AG09309 (cell line): ENCODE measurements at regions not wholly inside any gene's neighbourhood (a gene's known extent, or its start where the extent isn't known, plus 50 kb on each side); places are given as distances from the start of the nearest gene placed in this dataset.

Source experiments
- DNase-seq: peaks from one replicate; pipeline ENCODE4 v3.0.0-alpha.2; 2010; ENCODE audit warnings: low read depth
- H3K4me3 ChIP-seq: 2 replicates; pipeline ENCODE4 v1.5.1; 2011; ENCODE audit warnings: mild to moderate bottlenecking, low read depth, low read length, moderate library complexity; ENCODE audit not compliant: control insufficient read depth
- CTCF ChIP-seq: IDR thresholded peaks from 2 replicates; pipeline ENCODE4 v1.5.1; 2011; ENCODE audit warnings: mild to moderate bottlenecking, low read depth, low read length, inconsistent platforms; ENCODE audit not compliant: insufficient read depth, control insufficient read depth; ENCODE audit errors: missing control alignments

- H3K4me3 ChIP-seq, result no peak overlapping the region
These were observed 83.6 kb downstream of the CCDC34 start for GRCh38 chr11:27279460-27279859.

GRCh38 chr11:27277843-27278242 is 85.2 kb downstream of the CCDC34 start:
- DNase-seq, result no peak
- no peak overlapping the region for H3K4me3 ChIP-seq
- no peak for TF ChIP-seq CTCF

More at GRCh38 chr11:27279460-27279859, 83.6 kb downstream of the CCDC34 start:
- no peak for TF ChIP-seq CTCF
- DNase-seq, result no peak

GRCh38 chr11:27276141-27276540 is 86.9 kb downstream of the CCDC34 start:
- TF ChIP-seq CTCF, result no peak
- no peak for DNase-seq

GRCh38 chr11:27274854-27275395 is 88.1 kb downstream of the CCDC34 start:
- DNase-seq, result no peak
- TF ChIP-seq CTCF, result no peak
- no peak overlapping the region for H3K4me3 ChIP-seq

More at GRCh38 chr11:27276141-27276540, 86.9 kb downstream of the CCDC34 start:
- no peak overlapping the region for H3K4me3 ChIP-seq

- H3K4me3 ChIP-seq, result no peak overlapping the region
These were observed 96.9 kb downstream of the CCDC34 start for GRCh38 chr11:27266125-27266524.

GRCh38 chr11:27263986-27264385 is 99.0 kb downstream of the CCDC34 start:
- DNase-seq, result no peak

More at GRCh38 chr11:27266125-27266524, 96.9 kb downstream of the CCDC34 start:
- no peak for DNase-seq
- no peak for TF ChIP-seq CTCF

More at GRCh38 chr11:27263986-27264385, 99.0 kb downstream of the CCDC34 start:
- no peak for TF ChIP-seq CTCF
- H3K4me3 ChIP-seq, result no peak overlapping the region
